ENCODE measurements at regions not wholly inside any gene's neighbourhood (a gene's known extent, or its start where the extent isn't known, plus 50 kb on each side); places are given as distances from the start of the nearest gene placed in this dataset.
"Not testable (repeated sequence)": the region's sequence is repeated elsewhere in the genome, so short reads cannot be mapped to it uniquely, and the experiment has no call there.

DNA sequence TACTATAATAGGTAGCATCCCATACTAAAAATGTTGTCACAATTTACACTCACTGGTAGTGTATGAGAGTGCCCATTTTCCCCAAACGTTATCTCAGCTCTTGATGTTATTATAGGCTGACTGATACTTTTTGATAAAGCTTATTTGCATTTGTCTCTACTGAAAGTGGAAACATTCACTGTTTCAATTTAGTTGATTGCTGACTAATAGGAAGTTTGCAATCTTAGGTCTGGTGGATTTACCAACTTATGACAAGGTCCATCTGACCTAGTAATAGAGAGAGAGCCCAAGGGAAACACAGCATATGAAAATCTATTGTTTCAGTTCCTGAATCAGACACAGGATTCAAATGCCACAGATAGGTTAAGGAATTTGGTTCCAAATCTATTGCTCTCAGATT is 97.2 kb upstream of the NBPF9 start:
- TF ChIP-seq, protein P1, sequence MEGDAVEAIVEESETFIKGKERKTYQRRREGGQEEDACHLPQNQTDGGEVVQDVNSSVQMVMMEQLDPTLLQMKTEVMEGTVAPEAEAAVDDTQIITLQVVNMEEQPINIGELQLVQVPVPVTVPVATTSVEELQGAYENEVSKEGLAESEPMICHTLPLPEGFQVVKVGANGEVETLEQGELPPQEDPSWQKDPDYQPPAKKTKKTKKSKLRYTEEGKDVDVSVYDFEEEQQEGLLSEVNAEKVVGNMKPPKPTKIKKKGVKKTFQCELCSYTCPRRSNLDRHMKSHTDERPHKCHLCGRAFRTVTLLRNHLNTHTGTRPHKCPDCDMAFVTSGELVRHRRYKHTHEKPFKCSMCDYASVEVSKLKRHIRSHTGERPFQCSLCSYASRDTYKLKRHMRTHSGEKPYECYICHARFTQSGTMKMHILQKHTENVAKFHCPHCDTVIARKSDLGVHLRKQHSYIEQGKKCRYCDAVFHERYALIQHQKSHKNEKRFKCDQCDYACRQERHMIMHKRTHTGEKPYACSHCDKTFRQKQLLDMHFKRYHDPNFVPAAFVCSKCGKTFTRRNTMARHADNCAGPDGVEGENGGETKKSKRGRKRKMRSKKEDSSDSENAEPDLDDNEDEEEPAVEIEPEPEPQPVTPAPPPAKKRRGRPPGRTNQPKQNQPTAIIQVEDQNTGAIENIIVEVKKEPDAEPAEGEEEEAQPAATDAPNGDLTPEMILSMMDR (IDR thresholded peaks at IDR 0.05), result not testable (repeated sequence)
- not testable (repeated sequence) for TF ChIP-seq POLR2A (IDR thresholded peaks at IDR 0.05); EP300 (IDR thresholded peaks at IDR 0.05; ENCODE audit: low read depth); POLR2AphosphoS5 (IDR thresholded peaks at IDR 0.05)
